B cell (primary cell): ENCODE measurements at regions not wholly inside any gene's neighbourhood (a gene's known extent, or its start where the extent isn't known, plus 50 kb on each side); places are given as distances from the start of the nearest gene placed in this dataset.

Experiments used
- ATAC-seq: fragments of 200-7000 bp; cut with Tn5 transposase; one replicate; pipeline ENCODE4 v1.10.0; 2021; ENCODE audit warnings: low read depth, mild to moderate bottlenecking, moderate number of reproducible peaks, moderate library complexity
- CTCF ChIA-PET: fragments of 350-600 bp; sonication (Branson Sonifier 250); formaldehyde crosslinking; loops from one replicate; lab custom pipeline; 2021; ENCODE audit warnings: antibody characterized with exemption, inconsistent platforms; lab: Charles Lee
- POLR2A ChIA-PET: fragments of 350-600 bp; sonication (Branson Sonifier 250); formaldehyde crosslinking; loops from one replicate; lab custom pipeline; 2021; ENCODE audit warnings: antibody characterized with exemption; lab: Charles Lee
- DNase-seq: peaks from one replicate; pipeline ENCODE4 v3.0.0; 2013
- H2AFZ ChIP-seq: 2 replicates; pipeline ENCODE4 v1.6.1; 2012; ENCODE audit warnings: mild to moderate bottlenecking, low read depth, low read length; ENCODE audit not compliant: insufficient read depth, poor library complexity, severe bottlenecking
- H3K27ac ChIP-seq, 2 donors: 1 replicate in 1 of 2; 2 replicates in 1 of 2; pipeline ENCODE4 v1.5.1; 2012 to 2013; ENCODE audit warnings: low read length in 2 of 2, mild to moderate bottlenecking in 2 of 2, moderate library complexity in 1 of 2
- H3K27me3 ChIP-seq, 4 experiments: fragments of 200-600 bp in 1 of 4; sonication (generic) in 1 of 4; replicated peaks in 1 of 4; 1 replicate in 2 of 4; 2 replicates in 2 of 4; pipeline versions ENCODE4 v1.6.1 to v1.7.0; 2013 to 2016; ENCODE audit warnings: low read length in 3 of 4, mild to moderate bottlenecking in 2 of 4, mixed read lengths in 1 of 4, moderate library complexity in 1 of 4; ENCODE audit not compliant: insufficient read depth in 4 of 4, control insufficient read depth in 3 of 4; ENCODE audit errors: control extremely low read depth in 1 of 4
- H3K36me3 ChIP-seq, 2 experiments: replicated peaks in 1 of 2; 1 replicate in 1 of 2; 2 replicates in 1 of 2; pipeline versions ENCODE4 v1.6.1 to v1.7.1; 2013; ENCODE audit warnings: low read length in 1 of 2; ENCODE audit not compliant: insufficient read depth in 2 of 2, control insufficient read depth in 1 of 2; ENCODE audit errors: control extremely low read depth in 1 of 2, extremely low read depth in 1 of 2
- H3K4me1 ChIP-seq, 2 donors: fragments of 200-600 bp in 1 of 2; sonication (generic) in 1 of 2; 1 replicate in 1 of 2; 2 replicates in 1 of 2; pipeline versions ENCODE4 v1.5.1 to v1.6.1; 2013 to 2017; ENCODE audit warnings: low read length in 2 of 2; ENCODE audit not compliant: control insufficient read depth in 2 of 2, insufficient read depth in 2 of 2
- H3K4me2 ChIP-seq: replicated peaks from 2 replicates; pipeline ENCODE3; 2012; ENCODE audit warnings: mild to moderate bottlenecking, low read depth, low read length; ENCODE audit not compliant: poor library complexity, severe bottlenecking
- H3K4me3 ChIP-seq, 5 experiments: fragments of 200-600 bp in 1 of 5; sonication (generic) in 1 of 5; 1 replicate in 3 of 5; 2 replicates in 2 of 5; pipeline versions ENCODE4 v1.5.1 to v1.7.0; 2011 to 2016; ENCODE audit warnings: low read length in 4 of 5, mild to moderate bottlenecking in 4 of 5, low read depth in 2 of 5, control low read depth in 1 of 5, moderate library complexity in 1 of 5; ENCODE audit not compliant: insufficient read depth in 1 of 5; ENCODE audit errors: control extremely low read depth in 1 of 5, extremely low read depth in 1 of 5
- H3K79me2 ChIP-seq: fragments of 200-600 bp; sonication (generic); one replicate; pipeline ENCODE4 v1.6.0; 2016; ENCODE audit warnings: low read length; ENCODE audit not compliant: control insufficient read depth, insufficient read depth
- H3K9ac ChIP-seq: fragments of 200-600 bp; sonication (generic); 2 replicates; pipeline ENCODE4 v1.6.1; 2017; ENCODE audit warnings: mild to moderate bottlenecking, low read length, moderate library complexity
- H3K9me3 ChIP-seq, 3 donors: one replicate each; pipeline versions ENCODE4 v1.6.1 to v1.7.1; 2013; ENCODE audit warnings: low read length in 2 of 3; ENCODE audit not compliant: control insufficient read depth in 2 of 3, insufficient read depth in 1 of 3; ENCODE audit errors: control extremely low read depth in 1 of 3
- H4K20me1 ChIP-seq: 2 replicates; pipeline ENCODE4 v1.6.0; 2012; ENCODE audit warnings: mild to moderate bottlenecking, low read length; ENCODE audit not compliant: insufficient read depth, control insufficient read depth, poor library complexity, severe bottlenecking
- H3K27ac Mint-ChIP-seq: one replicate; pipeline ENCODE4 v1.8.0; 2021; ENCODE audit warnings: mixed read lengths
- H3K27me3 Mint-ChIP-seq: one replicate; pipeline ENCODE4 v1.8.0; 2021; ENCODE audit warnings: mixed read lengths
- H3K4me1 Mint-ChIP-seq: one replicate; pipeline ENCODE4 v1.8.0; 2021; ENCODE audit warnings: mixed read lengths
- H3K4me3 Mint-ChIP-seq: one replicate; pipeline ENCODE4 v1.8.0; 2021; ENCODE audit warnings: mixed read lengths
- H3K9me3 Mint-ChIP-seq: one replicate; pipeline ENCODE4 v1.8.0; 2022; ENCODE audit warnings: mixed read lengths; ENCODE audit not compliant: insufficient read depth
- CTCF ChIP-seq: fragments of 200-600 bp; IDR thresholded peaks from one replicate; pipeline ENCODE4 v1.8.0; 2022; ENCODE audit warnings: antibody characterized with exemption, mild to moderate bottlenecking
- EZH2 ChIP-seq: IDR thresholded peaks from 2 replicates; pipeline ENCODE4 v1.6.1; 2012; ENCODE audit warnings: borderline replicate concordance, low read depth, mild to moderate bottlenecking, moderate library complexity, low read length; ENCODE audit not compliant: insufficient read depth, poor library complexity, severe bottlenecking
- WGBS: methylation state at CpG from one replicate; pipeline ENCODE4 v1.1.5; 2013; ENCODE audit warnings: missing lambda C conversion rate; ENCODE audit not compliant: insufficient coverage; 5-methylcytosine and 5-hydroxymethylcytosine counted together
- intact Hi-C: fragments of 100-400 bp; cut with micrococcal nuclease; formaldehyde crosslinking; loops from one replicate; pipeline ENCODE4 v1.10.0; 2022

GRCh38 chr17:79400989-79401703 is 209.7 kb downstream of the RBFOX3 start:
- peaks cover 0 to 6% (median 0%) of the 10 kb centered on the region in 3 donors for H3K9me3 ChIP-seq
- no peaks in the 10 kb centered on the region for H3K9me3 Mint-ChIP-seq
- TF ChIP-seq EZH2 (no peak), CTCF (peak; percentile 94)
- H3K4me2 ChIP-seq, result peak overlapping the region; percentile 70
- H4K20me1 ChIP-seq, result no peaks in the 10 kb centered on the region
- intact Hi-C loops, result loop anchor here (1.0 kb wide), 1 partner anchor 314 kb away; no protein-coding TSS in a partner anchor
- peaks cover 47% of the 10 kb centered on the region for H3K27me3 Mint-ChIP-seq
- no peaks in the 10 kb centered on the region for H3K79me2 ChIP-seq
- peak overlapping the region; percentile 61 for H3K4me3 Mint-ChIP-seq
- ATAC-seq (peak; percentile 99), DNase-seq (peak; percentile 84)
- CTCF ChIA-PET, result interaction anchor here (0.7 to 6.2 kb wide), 19 partner anchors 9 to 449 kb away, joined by 3 to 77 read pairs (median 4); no protein-coding TSS in a partner anchor
- H3K36me3 ChIP-seq, result no peaks in the 10 kb centered on the region
- H2AFZ ChIP-seq, result peak overlapping the region; percentile 75
- POLR2A ChIA-PET, result interaction anchor here (1.0 to 1.2 kb wide), 2 partner anchors 103 to 313 kb away, joined by 3 to 4 read pairs; no protein-coding TSS in a partner anchor
- no peak overlapping the region for H3K27ac Mint-ChIP-seq
- no peak overlapping the region for H3K27ac ChIP-seq
- peaks cover 10% of the 10 kb centered on the region for H3K4me1 Mint-ChIP-seq
- H3K9ac ChIP-seq, result peak overlapping the region; percentile 36
- peaks cover 6 to 7% of the 10 kb centered on the region in 2 donors for H3K4me1 ChIP-seq
- 12% methylated on average over 29 of the region's 33 CpGs for WGBS
- peak overlapping the region in 4 of 5 experiments; percentile 21 to 40 (median 36) for H3K4me3 ChIP-seq
- peaks cover 0 to 41% (median 7%) of the 10 kb centered on the region in 4 experiments for H3K27me3 ChIP-seq

GRCh38 chr17:79399610-79400144 is 211.2 kb downstream of the RBFOX3 start:
- Histone ChIP-seq H3K27ac (no peak overlapping the region), H3K4me3 (no peak overlapping the region), H3K79me2 (no peaks in the 10 kb centered on the region), H2AFZ (no peak overlapping the region), H3K27me3 (peaks cover 0 to 41% (median 7%) of the 10 kb centered on the region in 4 experiments), H3K4me2 (no peak overlapping the region), H3K9me3 (peaks cover 0 to 4% (median 0%) of the 10 kb centered on the region in 3 donors), H4K20me1 (no peaks in the 10 kb centered on the region), H3K36me3 (no peaks in the 10 kb centered on the region), H3K9ac (no peak overlapping the region), H3K4me1 (peaks cover 6 to 7% of the 10 kb centered on the region in 2 donors)
- peaks cover 10% of the 10 kb centered on the region for H3K4me1 Mint-ChIP-seq
- peaks cover 36% of the 10 kb centered on the region for H3K27me3 Mint-ChIP-seq
- WGBS, result 77% methylated on average over 14 of the region's 15 CpGs
- intact Hi-C loops, result no loop called here
- H3K27ac Mint-ChIP-seq, result no peak overlapping the region
- ChIA-PET POLR2A (no interaction called here), CTCF (interaction anchor here (3.0 to 6.2 kb wide), 2 partner anchors 7 to 311 kb away, joined by 29 to 77 read pairs; no protein-coding TSS in a partner anchor)
- ATAC-seq (no peak), DNase-seq (no peak)
- no peaks in the 10 kb centered on the region for H3K9me3 Mint-ChIP-seq
- no peak overlapping the region for H3K4me3 Mint-ChIP-seq
- no peak for TF ChIP-seq CTCF
- no peak for TF ChIP-seq EZH2
